ENCODE measurements at regions not wholly inside any gene's neighbourhood (a gene's known extent, or its start where the extent isn't known, plus 50 kb on each side); places are given as distances from the start of the nearest gene placed in this dataset.
A peak's percentile ranks its signal among the peaks of the same experiment; 100 is the strongest.

GRCh38 chr13:39941236-39941635, 285.8 kb downstream of the COG6 start:
- Mint-ChIP-seq H3K27me3 (ENCODE audit: unreplicated experiment) (peaks cover 2% of the 10 kb centered on the region), H3K4me1 (ENCODE audit: low read depth, unreplicated experiment) (no peaks in the 10 kb centered on the region), H3K9me3 (ENCODE audit: unreplicated experiment) (no peaks in the 10 kb centered on the region), H3K27ac (ENCODE audit: unreplicated experiment) (no peak overlapping the region), H3K4me3 (ENCODE audit: unreplicated experiment) (no peak overlapping the region), H3K36me3 (ENCODE audit: unreplicated experiment) (no peaks in the 10 kb centered on the region)
- DNase-seq: no peak
- TF ChIP-seq CTCF (IDR thresholded peaks at IDR 0.05; ENCODE audit: partially characterized antibody, unreplicated experiment): no peak

GRCh38 chr13:39941911-39942551, 286.6 kb downstream of the COG6 start:
- no peak for TF ChIP-seq CTCF (IDR thresholded peaks at IDR 0.05; ENCODE audit: partially characterized antibody, unreplicated experiment)
- H3K4me1 Mint-ChIP-seq (ENCODE audit: low read depth, unreplicated experiment): no peaks in the 10 kb centered on the region
- DNase-seq: no peak
- no peaks in the 10 kb centered on the region for H3K9me3 Mint-ChIP-seq (ENCODE audit: unreplicated experiment)
- H3K4me3 Mint-ChIP-seq (ENCODE audit: unreplicated experiment): no peak overlapping the region
- no peak overlapping the region for H3K27ac Mint-ChIP-seq (ENCODE audit: unreplicated experiment)
- H3K27me3 Mint-ChIP-seq (ENCODE audit: unreplicated experiment): peaks cover 2% of the 10 kb centered on the region
- no peaks in the 10 kb centered on the region for H3K36me3 Mint-ChIP-seq (ENCODE audit: unreplicated experiment)

GRCh38 chr13:39942552-39943273, 287.3 kb downstream of the COG6 start:
- Mint-ChIP-seq H3K4me3 (ENCODE audit: unreplicated experiment) (no peak overlapping the region), H3K27me3 (ENCODE audit: unreplicated experiment) (peaks cover 2% of the 10 kb centered on the region), H3K27ac (ENCODE audit: unreplicated experiment) (no peak overlapping the region), H3K9me3 (ENCODE audit: unreplicated experiment) (no peaks in the 10 kb centered on the region), H3K36me3 (ENCODE audit: unreplicated experiment) (no peaks in the 10 kb centered on the region), H3K4me1 (ENCODE audit: low read depth, unreplicated experiment) (no peaks in the 10 kb centered on the region)
- peak; percentile 79 for DNase-seq
- TF ChIP-seq CTCF (IDR thresholded peaks at IDR 0.05; ENCODE audit: partially characterized antibody, unreplicated experiment): peak; percentile 71

GRCh38 chr13:39943711-39944110, 288.2 kb downstream of the COG6 start:
- DNase-seq: no peak
- Mint-ChIP-seq H3K4me3 (ENCODE audit: unreplicated experiment) (no peak overlapping the region), H3K9me3 (ENCODE audit: unreplicated experiment) (no peaks in the 10 kb centered on the region), H3K27ac (ENCODE audit: unreplicated experiment) (no peak overlapping the region), H3K4me1 (ENCODE audit: low read depth, unreplicated experiment) (no peaks in the 10 kb centered on the region), H3K27me3 (ENCODE audit: unreplicated experiment) (peaks cover 2% of the 10 kb centered on the region), H3K36me3 (ENCODE audit: unreplicated experiment) (no peaks in the 10 kb centered on the region)
- no peak for TF ChIP-seq CTCF (IDR thresholded peaks at IDR 0.05; ENCODE audit: partially characterized antibody, unreplicated experiment)

- no peaks in the 10 kb centered on the region for H3K27me3 Mint-ChIP-seq (ENCODE audit: unreplicated experiment)
- H3K36me3 Mint-ChIP-seq (ENCODE audit: unreplicated experiment): no peaks in the 10 kb centered on the region
- H3K4me1 Mint-ChIP-seq (ENCODE audit: low read depth, unreplicated experiment): no peaks in the 10 kb centered on the region
- no peaks in the 10 kb centered on the region for H3K9me3 Mint-ChIP-seq (ENCODE audit: unreplicated experiment)
- no peak for DNase-seq
- no peak overlapping the region for H3K27ac Mint-ChIP-seq (ENCODE audit: unreplicated experiment)
- no peak for TF ChIP-seq CTCF (IDR thresholded peaks at IDR 0.05; ENCODE audit: partially characterized antibody, unreplicated experiment)
- H3K4me3 Mint-ChIP-seq (ENCODE audit: unreplicated experiment): no peak overlapping the region
These were observed 289.8 kb downstream of the COG6 start for GRCh38 chr13:39945226-39945625.

Data from glutamatergic neuron (in vitro differentiated cells).